ENCODE measurements at regions not wholly inside any gene's neighbourhood (a gene's known extent, or its start where the extent isn't known, plus 50 kb on each side); places are given as distances from the start of the nearest gene placed in this dataset.

- no peak for TF ChIP-seq CTCF (IDR thresholded peaks at IDR 0.05; ENCODE audit: poor library complexity)
- no peak for TF ChIP-seq EZH2 (IDR thresholded peaks at IDR 0.05; ENCODE audit: borderline replicate concordance)
- no peak for TF ChIP-seq EZH2phosphoT487 (IDR thresholded peaks at IDR 0.05; ENCODE audit: low read depth, severe bottlenecking, unreplicated experiment)
Observed at GRCh38 chr2:221343524-221343923, 228.6 kb downstream of the EPHA4 start.

All from hepatocyte (in vitro differentiated cells).